Adrenal gland (tissue), 9 donors: ENCODE measurements at regions not wholly inside any gene's neighbourhood (a gene's known extent, or its start where the extent isn't known, plus 50 kb on each side); places are given as distances from the start of the nearest gene placed in this dataset.

Experiments used
- DNase-seq, 7 donors: peaks; one replicate each; pipeline ENCODE4 v3.0.0-alpha.2; 2019 to 2020
- H3K27ac ChIP-seq, 5 donors: fragments of 200-600 bp; sonication (generic) in 4 of 5; 1 replicate in 3 of 5; 2 replicates in 2 of 5; pipeline versions ENCODE4 v1.5.1 to v1.8.0; 2016 to 2020; ENCODE audit warnings: mild to moderate bottlenecking in 1 of 5
- H3K27me3 ChIP-seq: fragments of 200-600 bp; 2 replicates; pipeline ENCODE4 v1.8.0; 2021
- H3K36me3 ChIP-seq, 2 donors: fragments of 200-600 bp; replicated peaks in 1 of 2; 1 replicate in 1 of 2; 2 replicates in 1 of 2; pipeline versions ENCODE4 v1.5.1 to v1.8.0; 2018 to 2022
- H3K4me1 ChIP-seq, 2 donors: fragments of 200-600 bp; replicated peaks in 1 of 2; 1 replicate in 1 of 2; 2 replicates in 1 of 2; pipeline versions ENCODE4 v1.5.1 to v1.8.0; 2018 to 2021
- H3K4me3 ChIP-seq, 4 donors: fragments of 200-600 bp; sonication (generic) in 3 of 4; one replicate each; pipeline ENCODE4 v1.5.1; 2016 to 2018
- H3K9me3 ChIP-seq, 3 donors: fragments of 200-600 bp; sonication (generic) in 1 of 3; replicated peaks in 1 of 3; 1 replicate in 2 of 3; 2 replicates in 1 of 3; pipeline versions ENCODE4 v1.5.1 to v1.8.0; 2016 to 2021
- CTCF ChIP-seq, 6 experiments: fragments of 450-650 bp in 4 of 6; fragments of 200-600 bp in 2 of 6; sonication (generic) in 1 of 6; IDR thresholded peaks; 1 replicate in 5 of 6; 2 replicates in 1 of 6; pipeline versions ENCODE4 v1.5.1 to v1.8.0; 2016 to 2021; ENCODE audit warnings: antibody characterized with exemption in 6 of 6, mild to moderate bottlenecking in 2 of 6, moderate library complexity in 1 of 6
- POLR2A ChIP-seq, 2 donors: fragments of 450-650 bp; IDR thresholded peaks; one replicate each; pipeline ENCODE4 v1.6.1; 2017; ENCODE audit warnings: antibody characterized with exemption in 2 of 2, mild to moderate bottlenecking in 2 of 2, moderate library complexity in 1 of 2
- WGBS, 4 donors: extraction: QIAGEN DNeasy Blood & Tissue Kit in 2 of 4; methylation state at CpG; one replicate each; pipeline versions ENCODE4 v1.1.5 to v1.1.7; 2013 to 2017; 5-methylcytosine and 5-hydroxymethylcytosine counted together
- intact Hi-C, 2 donors: fragments of 100-400 bp; cut with DNase I; formaldehyde crosslinking; loops; one replicate each; pipeline versions ENCODE4 v1.14.1 to v1.15.0; 2022 to 2023
- donor health status: healthy with polysubstance abuse.
- donor health status: Bipolar disorder and iron deficiency.
- donor health status: DM: yes; HTN: yes; CAD: no.
- donor health status: DM: no; HTN: no; CAD: no.
- donor health status: DM: no; HTN: no; CAD: no.

- DNase-seq, result no peak
- Histone ChIP-seq H3K36me3 (no peaks in the 10 kb centered on the region), H3K4me3 (no peak overlapping the region), H3K9me3 (no peaks in the 10 kb centered on the region), H3K27me3 (no peaks in the 10 kb centered on the region), H3K4me1 (no peaks in the 10 kb centered on the region), H3K27ac (no peak overlapping the region)
- intact Hi-C loops, result no loop called here
- TF ChIP-seq CTCF (IDR thresholded peaks at IDR 0.05), result no peak
- no peak for TF ChIP-seq POLR2A (IDR thresholded peaks at IDR 0.05)
- WGBS, 4 donors, result 59 to 78% (median 61%) methylated on average over 4 to 5 of the region's 5 CpGs
These were observed 164.9 kb upstream of the IRX1 start for GRCh38 chr5:3430691-3431090.

GRCh38 chr5:3429962-3430361 is 165.7 kb upstream of the IRX1 start:
- WGBS, 4 donors, result 58 to 72% (median 61%) methylated on average over 6 to 7 of the region's 7 CpGs
- no peaks in the 10 kb centered on the region for H3K4me1 ChIP-seq
- TF ChIP-seq CTCF (IDR thresholded peaks at IDR 0.05), result no peak
- TF ChIP-seq POLR2A (IDR thresholded peaks at IDR 0.05), result no peak

GRCh38 chr5:3428334-3428733 is 167.3 kb upstream of the IRX1 start:
- DNase-seq, result no peak
- Histone ChIP-seq H3K27ac (no peak overlapping the region), H3K27me3 (no peaks in the 10 kb centered on the region), H3K36me3 (no peaks in the 10 kb centered on the region), H3K9me3 (no peaks in the 10 kb centered on the region), H3K4me1 (no peaks in the 10 kb centered on the region), H3K4me3 (no peak overlapping the region)
- WGBS, 4 donors, result 9 to 12% (median 11%) methylated on average over 14 to 15 of the region's 15 CpGs
- TF ChIP-seq POLR2A (IDR thresholded peaks at IDR 0.05), result no peak
- TF ChIP-seq CTCF (IDR thresholded peaks at IDR 0.05), result no peak
- intact Hi-C loops, result no loop called here

More at GRCh38 chr5:3429962-3430361, 165.7 kb upstream of the IRX1 start:
- H3K27ac ChIP-seq, result no peak overlapping the region
- no peak overlapping the region for H3K4me3 ChIP-seq
- H3K27me3 ChIP-seq, result no peaks in the 10 kb centered on the region
- DNase-seq, result no peak
- H3K9me3 ChIP-seq, result no peaks in the 10 kb centered on the region
- intact Hi-C loops, result no loop called here
- no peaks in the 10 kb centered on the region for H3K36me3 ChIP-seq

GRCh38 chr5:3424946-3425345 is 170.7 kb upstream of the IRX1 start:
- H3K27ac ChIP-seq, result no peak overlapping the region
- no peak overlapping the region for H3K4me3 ChIP-seq
- no peaks in the 10 kb centered on the region for H3K27me3 ChIP-seq
- no peak for TF ChIP-seq CTCF (IDR thresholded peaks at IDR 0.05)
- TF ChIP-seq POLR2A (IDR thresholded peaks at IDR 0.05), result no peak
- H3K36me3 ChIP-seq, result no peaks in the 10 kb centered on the region
- no peak for DNase-seq
- 44 to 55% (median 46%) methylated on average over 2 of the region's 2 CpGs for WGBS, 4 donors
- H3K9me3 ChIP-seq, result no peaks in the 10 kb centered on the region
- intact Hi-C loops, result no loop called here
- H3K4me1 ChIP-seq, result no peaks in the 10 kb centered on the region
